Fibroblast of mammary gland (primary cell): ENCODE measurements at regions not wholly inside any gene's neighbourhood (a gene's known extent, or its start where the extent isn't known, plus 50 kb on each side); places are given as distances from the start of the nearest gene placed in this dataset.

ENCODE experiments used
- DNase-seq: peaks from one replicate; pipeline ENCODE4 v3.0.0-alpha.2; 2010; ENCODE audit warnings: low read depth
- H3K4me3 ChIP-seq: 2 replicates; pipeline ENCODE4 v1.5.1; 2011; ENCODE audit warnings: low read depth, mild to moderate bottlenecking, low read length, moderate library complexity; ENCODE audit not compliant: control insufficient read depth
- TF ChIP-seq, protein P1 (sequence below): conservative IDR thresholded peaks from 2 replicates; pipeline ENCODE4 v1.5.1; 2011; ENCODE audit warnings: low read depth, low read length, inconsistent platforms; ENCODE audit not compliant: control insufficient read depth, insufficient read depth

DNA sequence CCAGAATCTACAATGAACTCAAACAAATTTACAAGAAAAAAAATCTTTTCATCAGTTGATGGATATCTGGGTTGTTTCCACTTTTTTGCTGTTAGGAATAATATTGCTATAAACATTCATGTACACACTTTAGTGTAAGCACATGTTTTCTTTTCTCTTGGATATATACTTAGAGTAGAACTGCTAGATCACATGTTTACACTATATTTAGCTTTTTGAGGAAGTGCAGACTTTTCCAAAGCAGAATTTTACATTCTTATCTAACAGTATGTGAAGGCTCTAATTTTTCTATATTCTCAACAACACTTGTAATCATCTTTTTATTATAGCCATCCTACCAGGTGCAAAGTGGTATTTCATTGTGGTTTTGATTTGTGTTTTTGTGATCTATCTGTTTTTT, 103.6 kb upstream of the RMP24 start:
- TF ChIP-seq, protein P1, sequence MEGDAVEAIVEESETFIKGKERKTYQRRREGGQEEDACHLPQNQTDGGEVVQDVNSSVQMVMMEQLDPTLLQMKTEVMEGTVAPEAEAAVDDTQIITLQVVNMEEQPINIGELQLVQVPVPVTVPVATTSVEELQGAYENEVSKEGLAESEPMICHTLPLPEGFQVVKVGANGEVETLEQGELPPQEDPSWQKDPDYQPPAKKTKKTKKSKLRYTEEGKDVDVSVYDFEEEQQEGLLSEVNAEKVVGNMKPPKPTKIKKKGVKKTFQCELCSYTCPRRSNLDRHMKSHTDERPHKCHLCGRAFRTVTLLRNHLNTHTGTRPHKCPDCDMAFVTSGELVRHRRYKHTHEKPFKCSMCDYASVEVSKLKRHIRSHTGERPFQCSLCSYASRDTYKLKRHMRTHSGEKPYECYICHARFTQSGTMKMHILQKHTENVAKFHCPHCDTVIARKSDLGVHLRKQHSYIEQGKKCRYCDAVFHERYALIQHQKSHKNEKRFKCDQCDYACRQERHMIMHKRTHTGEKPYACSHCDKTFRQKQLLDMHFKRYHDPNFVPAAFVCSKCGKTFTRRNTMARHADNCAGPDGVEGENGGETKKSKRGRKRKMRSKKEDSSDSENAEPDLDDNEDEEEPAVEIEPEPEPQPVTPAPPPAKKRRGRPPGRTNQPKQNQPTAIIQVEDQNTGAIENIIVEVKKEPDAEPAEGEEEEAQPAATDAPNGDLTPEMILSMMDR = no peak
- no peak overlapping the region for H3K4me3 ChIP-seq
- DNase-seq = no peak

DNA sequence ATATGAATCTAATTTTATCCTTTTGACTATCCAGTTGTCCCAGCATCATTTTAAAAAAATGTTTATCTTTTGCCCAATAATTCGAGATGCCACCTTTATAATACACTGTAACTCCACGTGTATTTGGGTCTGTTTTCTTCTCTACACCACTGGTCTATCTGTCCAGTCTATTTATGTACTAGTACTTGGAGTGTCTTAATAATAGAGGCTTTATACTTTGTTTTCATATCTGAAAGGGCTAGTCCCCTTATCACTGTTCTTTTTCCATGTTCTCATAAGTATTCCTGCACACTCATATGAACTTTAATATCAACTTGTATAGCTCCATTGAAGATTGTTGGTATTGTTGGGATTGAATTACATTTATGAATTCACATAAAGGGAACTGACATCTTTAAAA, 101.1 kb upstream of the RMP24 start:
- DNase-seq = no peak
- no peak overlapping the region for H3K4me3 ChIP-seq
- TF ChIP-seq, protein P1 = no peak

DNA sequence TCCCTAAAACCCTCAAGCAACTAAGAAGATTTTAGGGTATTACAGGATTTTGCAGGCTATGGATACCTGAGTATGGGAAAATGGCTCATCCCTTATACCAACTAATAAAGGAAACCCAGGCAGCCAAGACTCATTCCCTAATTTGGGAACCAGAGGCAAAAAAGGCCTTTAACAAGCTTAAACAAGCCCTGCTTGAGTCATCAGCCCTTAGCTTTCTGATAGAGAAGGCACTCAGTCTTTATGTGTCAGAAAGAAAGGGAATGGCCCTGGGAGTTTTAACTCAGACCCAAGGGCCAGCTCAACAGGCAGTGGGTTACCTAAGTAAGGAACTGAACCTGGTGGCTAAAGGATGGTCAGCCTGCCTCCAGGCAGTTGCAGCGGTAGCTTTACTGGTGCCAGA, 96.9 kb upstream of the RMP24 start:
- DNase-seq = no peak
- no peak overlapping the region for H3K4me3 ChIP-seq
- TF ChIP-seq, protein P1 = no peak

DNA sequence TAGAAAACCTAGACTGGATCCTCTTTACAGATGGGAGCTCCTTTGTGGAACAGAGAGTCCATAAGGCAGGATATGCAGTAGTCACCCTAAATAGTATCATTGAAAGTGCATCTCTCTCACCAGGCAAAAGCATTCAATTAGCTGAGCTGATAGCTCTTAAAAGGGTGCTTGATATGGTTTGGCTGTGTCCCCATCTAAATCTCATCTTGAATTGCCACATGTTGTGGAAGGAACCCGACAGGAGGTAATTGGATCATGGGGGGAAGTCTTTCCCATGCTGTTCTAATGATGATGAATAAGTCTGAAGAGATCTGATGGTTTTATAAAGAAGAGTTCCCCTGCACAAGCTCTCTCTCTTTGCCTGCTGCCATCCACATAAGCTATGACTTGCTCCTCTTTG, 96.2 kb upstream of the RMP24 start:
- no peak overlapping the region for H3K4me3 ChIP-seq
- no peak for DNase-seq
- TF ChIP-seq, protein P1 = no peak

DNA sequence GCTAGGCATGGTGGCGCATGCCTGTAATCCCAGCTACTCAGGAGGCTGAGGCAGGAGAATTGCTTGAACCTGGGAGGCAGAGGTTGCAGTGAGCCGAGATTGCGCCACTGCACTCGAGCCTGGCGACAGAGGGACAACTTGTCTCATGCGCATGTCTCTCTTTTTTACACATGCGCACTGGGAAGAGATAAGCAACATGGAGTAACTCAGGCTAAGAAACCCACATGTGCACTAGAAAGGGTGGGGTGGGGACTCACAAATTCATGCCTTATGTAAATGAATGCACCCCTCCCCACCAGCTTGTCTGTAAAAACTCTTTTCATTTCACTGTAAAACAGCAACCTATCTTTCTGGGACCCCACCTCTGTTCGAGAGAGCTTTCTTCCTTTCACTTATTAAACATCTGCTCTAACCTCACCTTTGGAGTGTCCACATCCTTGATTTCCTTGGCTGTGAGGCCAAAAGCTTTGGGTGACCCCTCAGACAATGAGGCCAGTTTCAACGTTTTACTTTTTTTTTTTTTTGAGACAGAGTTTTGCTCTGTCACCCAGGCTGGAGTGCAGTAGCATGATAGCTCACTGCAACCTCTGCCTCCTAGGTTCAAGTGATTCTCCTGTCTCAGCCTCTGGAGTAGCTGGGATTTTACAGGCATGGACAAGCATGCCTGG, 91.6 kb upstream of the RMP24 start:
- TF ChIP-seq, protein P1 = no peak
- no peak for DNase-seq
- H3K4me3 ChIP-seq = no peak overlapping the region

DNA sequence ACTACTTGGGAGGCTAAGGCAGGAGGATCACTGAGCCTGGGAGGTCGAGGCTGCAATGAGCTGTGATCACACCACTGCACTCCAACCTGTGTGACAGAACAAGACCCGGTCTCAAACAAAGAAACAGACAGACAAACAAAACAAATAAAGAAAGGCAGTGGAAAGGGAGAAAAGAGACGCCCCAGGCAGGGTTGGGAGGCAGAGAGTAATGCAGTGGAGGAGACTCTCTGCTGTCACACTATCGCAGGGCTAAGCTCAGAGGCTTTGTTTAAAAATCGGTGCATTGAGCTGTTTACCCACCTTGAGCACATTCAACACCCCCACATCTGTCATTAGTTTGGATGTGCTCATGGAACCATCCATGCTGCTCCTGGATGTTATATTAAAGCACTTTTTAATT, 84.2 kb upstream of the RMP24 start:
- no peak for DNase-seq
- TF ChIP-seq, protein P1 = no peak

DNA sequence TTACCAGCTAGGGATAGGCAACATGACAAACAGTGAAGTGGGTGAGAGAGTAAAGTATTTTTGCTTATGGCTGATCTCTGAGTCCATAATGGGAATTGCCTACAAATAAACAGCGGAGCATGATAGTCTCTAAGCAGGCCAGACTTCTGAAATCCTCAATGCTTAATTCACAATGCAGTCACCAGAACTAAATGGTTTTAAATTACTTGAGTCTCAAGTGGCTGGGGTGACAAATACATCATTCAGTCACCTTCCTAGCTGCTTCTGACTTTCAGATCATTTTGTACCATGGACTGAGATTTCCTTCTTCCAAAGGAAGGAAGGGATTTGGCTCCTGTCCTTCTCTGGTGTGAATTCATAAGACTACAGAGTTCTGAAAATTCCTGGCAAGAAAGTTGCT, 82.8 kb upstream of the RMP24 start:
- DNase-seq = no peak
- no peak overlapping the region for H3K4me3 ChIP-seq
- TF ChIP-seq, protein P1 = no peak

More for the DNA sequence above, 84.2 kb upstream of the RMP24 start:
- no peak overlapping the region for H3K4me3 ChIP-seq
